Large intestine (tissue), 3 donors: ENCODE measurements at regions not wholly inside any gene's neighbourhood (a gene's known extent, or its start where the extent isn't known, plus 50 kb on each side); places are given as distances from the start of the nearest gene placed in this dataset.
"Not testable (repeated sequence)": the region's sequence is repeated elsewhere in the genome, so short reads cannot be mapped to it uniquely, and the experiment has no call there.

Experiments
- DNase-seq, 2 donors: peaks; one replicate each; pipeline versions ENCODE4 v3.0.0 to v3.0.0-alpha.2; 2013
- H3K27ac ChIP-seq: one replicate; pipeline ENCODE4 v1.5.1; 2013; ENCODE audit warnings: low read length
- H3K27me3 ChIP-seq: 2 replicates; pipeline ENCODE4 v1.6.1; 2013; ENCODE audit warnings: low read length; ENCODE audit not compliant: control insufficient read depth, insufficient read depth
- H3K36me3 ChIP-seq: 2 replicates; pipeline ENCODE4 v1.6.1; 2013; ENCODE audit warnings: low read length; ENCODE audit not compliant: control insufficient read depth, insufficient read depth
- H3K4me1 ChIP-seq: one replicate; pipeline ENCODE4 v1.6.1; 2013; ENCODE audit warnings: low read length; ENCODE audit not compliant: control insufficient read depth, insufficient read depth
- H3K4me3 ChIP-seq: one replicate; pipeline ENCODE4 v1.5.1; 2013; ENCODE audit warnings: low read length
- H3K9me3 ChIP-seq: one replicate; pipeline ENCODE4 v1.6.1; 2013; ENCODE audit warnings: mild to moderate bottlenecking, low read depth, low read length, moderate library complexity; ENCODE audit not compliant: control insufficient read depth
- WGBS: methylation state at CpG from one replicate; pipeline ENCODE4 v1.1.5; 2013; ENCODE audit warnings: low lambda C conversion rate; ENCODE audit not compliant: insufficient coverage; 5-methylcytosine and 5-hydroxymethylcytosine counted together

DNA sequence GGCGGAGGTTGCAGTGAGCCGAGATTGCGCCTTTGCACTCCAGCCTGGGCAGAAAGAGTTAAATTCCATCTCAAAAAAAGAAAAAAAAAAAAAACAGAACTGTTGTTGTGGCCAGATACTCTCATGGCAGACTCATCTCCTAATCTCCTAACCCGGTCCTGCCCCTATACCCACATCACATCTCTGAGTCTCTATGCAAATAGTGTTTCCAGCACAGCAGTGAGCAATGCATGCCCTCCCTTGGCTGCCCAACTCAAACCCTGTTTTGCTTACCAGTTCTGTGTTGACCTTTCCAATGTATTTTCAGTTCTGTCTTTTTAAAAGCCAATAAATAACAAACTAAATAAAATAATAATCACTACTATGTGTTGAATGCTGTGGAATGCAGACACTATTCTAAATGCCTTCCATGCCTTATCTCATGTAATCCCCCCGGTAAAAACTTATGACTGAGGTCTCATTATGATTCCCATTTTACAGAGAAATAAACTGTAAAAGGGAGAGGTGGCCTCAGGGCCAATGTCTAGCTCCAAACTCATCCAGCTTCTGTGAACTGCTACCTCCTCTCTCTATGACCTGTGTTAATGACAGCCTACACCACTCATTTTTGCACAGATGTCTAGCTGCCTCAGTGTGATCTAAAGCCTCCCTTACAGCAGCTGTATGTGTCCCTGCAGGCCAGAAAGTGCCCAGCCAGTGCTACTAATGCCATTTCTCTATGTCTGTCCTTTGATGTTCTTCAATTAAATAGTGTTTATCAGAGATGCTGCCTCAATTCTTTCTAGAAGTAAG, 289.8 kb downstream of the HS3ST3B1 start:
- DNase-seq = no peak
- Histone ChIP-seq H3K27ac (no peak overlapping the region), H3K4me3 (no peak overlapping the region), H3K27me3 (no peaks in the 10 kb centered on the region), H3K36me3 (no peaks in the 10 kb centered on the region), H3K4me1 (no peaks in the 10 kb centered on the region), H3K9me3 (no peaks in the 10 kb centered on the region)
- WGBS = 100% methylated on average over 3 of the region's 5 CpGs

GRCh38 chr17:14585099-14585498, 284.2 kb downstream of the HS3ST3B1 start:
- no peak overlapping the region for H3K4me3 ChIP-seq

DNA sequence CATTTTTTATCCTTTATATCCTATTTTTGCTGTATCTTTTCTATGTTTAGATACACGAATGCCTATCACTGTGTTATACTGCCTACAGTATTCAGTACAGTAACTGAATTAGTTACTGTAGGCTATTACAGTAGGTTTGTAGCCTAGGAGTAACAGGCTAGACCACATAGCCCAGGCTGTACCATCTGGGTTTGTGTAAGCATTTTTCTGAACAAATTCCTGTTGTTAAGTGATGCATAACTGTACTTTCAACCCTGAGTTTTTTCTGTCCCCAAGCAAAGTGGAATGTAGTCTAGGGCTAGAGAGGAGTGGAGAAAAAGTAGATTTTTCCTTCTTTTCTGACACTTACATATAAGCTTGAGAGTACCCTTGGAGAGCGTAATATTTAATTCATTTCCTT, 282.1 kb downstream of the HS3ST3B1 start:
- no peak overlapping the region for H3K4me3 ChIP-seq
- no peak overlapping the region for H3K27ac ChIP-seq
- no CpG with 5 or more reads among the region's 2 CpGs for WGBS

More at GRCh38 chr17:14585099-14585498, 284.2 kb downstream of the HS3ST3B1 start:
- H3K9me3 ChIP-seq = no peaks in the 10 kb centered on the region
- no peaks in the 10 kb centered on the region for H3K27me3 ChIP-seq
- H3K36me3 ChIP-seq = no peaks in the 10 kb centered on the region
- H3K4me1 ChIP-seq = no peaks in the 10 kb centered on the region
- 100% methylated on average over 1 of the region's 4 CpGs for WGBS
- no peak for DNase-seq
- no peak overlapping the region for H3K27ac ChIP-seq

DNA sequence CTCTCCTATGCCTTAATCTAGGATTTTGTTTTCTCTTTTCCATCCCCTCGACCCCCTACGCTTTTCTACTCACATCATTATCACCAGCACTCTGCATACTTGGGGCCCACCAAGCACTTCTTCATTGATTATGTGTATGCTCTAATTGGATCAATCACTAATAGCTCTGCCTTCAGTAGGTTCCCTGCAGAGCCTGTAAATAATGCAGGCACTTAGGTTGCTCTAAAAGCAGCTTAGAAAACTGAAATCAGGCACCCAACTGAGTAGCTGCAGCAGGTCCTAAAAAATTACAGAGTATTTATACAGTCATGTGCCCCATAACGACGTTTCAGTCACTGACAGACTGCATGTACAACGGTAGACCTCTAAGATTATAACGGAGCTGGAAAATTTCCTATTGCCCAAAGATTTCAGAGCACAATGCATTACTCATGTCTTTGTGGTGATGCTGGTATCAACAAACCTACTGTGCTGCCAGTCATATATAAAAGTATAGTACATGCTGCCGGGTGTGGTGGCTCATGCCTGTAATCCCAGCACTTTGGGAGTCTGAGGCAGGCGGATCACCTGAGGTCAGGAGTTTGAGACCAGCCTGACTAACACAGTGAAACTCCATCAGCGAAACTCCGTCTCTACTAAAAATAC, 280.4 kb downstream of the HS3ST3B1 start:
- 64% methylated on average over 2 of the region's 10 CpGs for WGBS
- no peak overlapping the region for H3K4me3 ChIP-seq

More for the DNA sequence above, 282.1 kb downstream of the HS3ST3B1 start:
- no peaks in the 10 kb centered on the region for H3K4me1 ChIP-seq
- no peak for DNase-seq
- no peaks in the 10 kb centered on the region for H3K9me3 ChIP-seq
- H3K27me3 ChIP-seq = no peaks in the 10 kb centered on the region
- no peaks in the 10 kb centered on the region for H3K36me3 ChIP-seq

DNA sequence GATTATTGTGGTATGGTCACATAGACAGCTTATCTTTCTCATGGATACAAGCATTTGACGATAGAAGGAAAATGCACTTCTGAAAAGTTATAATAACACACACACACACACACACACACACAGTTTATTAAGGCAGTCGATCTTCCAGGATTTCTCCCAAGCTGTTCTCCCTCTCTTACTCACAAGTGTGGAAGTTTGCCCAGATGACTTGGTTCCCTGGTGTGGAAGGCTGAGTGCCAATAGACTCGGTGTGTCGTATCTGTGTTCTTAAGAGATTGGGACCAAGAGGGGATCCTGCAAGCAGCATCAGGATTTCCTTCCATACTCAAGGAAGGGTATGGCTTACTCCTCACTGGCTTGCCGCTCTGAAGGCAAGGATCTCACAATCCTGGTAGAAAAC, 279.6 kb downstream of the HS3ST3B1 start:
- H3K9me3 ChIP-seq = no peaks in the 10 kb centered on the region
- WGBS = 83% methylated on average over 1 of the region's 5 CpGs
- H3K27me3 ChIP-seq = no peaks in the 10 kb centered on the region
- no peaks in the 10 kb centered on the region for H3K4me1 ChIP-seq
- no peak overlapping the region for H3K4me3 ChIP-seq
- no peak for DNase-seq
- no peaks in the 10 kb centered on the region for H3K36me3 ChIP-seq
- no peak overlapping the region for H3K27ac ChIP-seq

More for the DNA sequence above, 280.4 kb downstream of the HS3ST3B1 start:
- Histone ChIP-seq H3K9me3 (no peaks in the 10 kb centered on the region), H3K4me1 (no peaks in the 10 kb centered on the region), H3K27me3 (no peaks in the 10 kb centered on the region), H3K27ac (no peak overlapping the region), H3K36me3 (no peaks in the 10 kb centered on the region)
- DNase-seq = no peak

DNA sequence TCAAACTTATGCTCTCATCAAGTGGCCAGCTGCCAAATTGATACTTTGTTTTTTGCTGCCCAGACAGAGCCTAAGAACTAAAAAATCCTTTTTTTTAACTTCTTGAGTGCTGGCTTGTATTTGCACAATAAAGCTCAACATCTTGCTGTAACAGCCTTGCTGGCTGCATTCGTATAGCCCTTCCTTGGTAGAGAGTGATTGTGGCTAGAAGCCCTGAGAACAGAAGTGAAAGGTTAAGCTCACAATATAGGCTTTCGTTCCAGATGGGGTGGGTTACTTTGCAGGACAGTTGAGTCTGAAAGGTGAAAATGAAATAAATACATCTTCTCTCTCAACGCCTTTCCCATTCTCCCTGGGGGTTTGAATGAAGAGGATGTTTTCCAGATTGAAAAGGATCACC, 278.8 kb downstream of the HS3ST3B1 start:
- H3K4me3 ChIP-seq = no peak overlapping the region
- no peaks in the 10 kb centered on the region for H3K9me3 ChIP-seq
- H3K27me3 ChIP-seq = no peaks in the 10 kb centered on the region
- H3K36me3 ChIP-seq = no peaks in the 10 kb centered on the region
- no CpG with 5 or more reads among the region's 3 CpGs for WGBS
- no peak for DNase-seq
- no peaks in the 10 kb centered on the region for H3K4me1 ChIP-seq
- H3K27ac ChIP-seq = no peak overlapping the region

GRCh38 chr17:14575471-14575953, 274.6 kb downstream of the HS3ST3B1 start:
- no peaks in the 10 kb centered on the region for H3K27me3 ChIP-seq
- H3K36me3 ChIP-seq = no peaks in the 10 kb centered on the region
- no peak for DNase-seq
- WGBS = 80% methylated on average over 1 of the region's 8 CpGs
- H3K4me1 ChIP-seq = no peaks in the 10 kb centered on the region
- no peak overlapping the region for H3K27ac ChIP-seq
- no peak overlapping the region for H3K4me3 ChIP-seq
- H3K9me3 ChIP-seq = no peaks in the 10 kb centered on the region

DNA sequence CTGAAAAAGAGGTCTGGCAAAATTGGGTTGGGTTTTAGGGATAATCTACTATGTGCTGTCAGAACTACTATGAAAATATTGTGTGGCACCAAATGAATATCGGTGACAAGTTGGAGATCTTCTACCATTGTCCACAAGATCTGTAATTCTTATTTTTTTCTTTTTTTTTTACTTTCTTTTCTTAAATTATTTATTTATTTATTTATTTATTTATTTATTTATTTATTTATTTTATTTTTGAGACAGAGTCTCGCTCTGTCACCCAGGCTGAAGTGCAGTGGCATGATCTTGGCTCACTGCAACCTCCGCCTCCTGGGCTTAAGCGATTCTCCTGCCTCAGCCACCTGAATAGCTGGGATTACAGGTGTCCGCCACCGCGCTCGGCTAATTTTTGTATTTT, 259.4 kb downstream of the HS3ST3B1 start:
- not testable (repeated sequence) for H3K9me3 ChIP-seq, H3K4me1 ChIP-seq, H3K4me3 ChIP-seq, DNase-seq, H3K27me3 ChIP-seq, H3K36me3 ChIP-seq, H3K27ac ChIP-seq
- 91% methylated on average over 5 of the region's 8 CpGs for WGBS

DNA sequence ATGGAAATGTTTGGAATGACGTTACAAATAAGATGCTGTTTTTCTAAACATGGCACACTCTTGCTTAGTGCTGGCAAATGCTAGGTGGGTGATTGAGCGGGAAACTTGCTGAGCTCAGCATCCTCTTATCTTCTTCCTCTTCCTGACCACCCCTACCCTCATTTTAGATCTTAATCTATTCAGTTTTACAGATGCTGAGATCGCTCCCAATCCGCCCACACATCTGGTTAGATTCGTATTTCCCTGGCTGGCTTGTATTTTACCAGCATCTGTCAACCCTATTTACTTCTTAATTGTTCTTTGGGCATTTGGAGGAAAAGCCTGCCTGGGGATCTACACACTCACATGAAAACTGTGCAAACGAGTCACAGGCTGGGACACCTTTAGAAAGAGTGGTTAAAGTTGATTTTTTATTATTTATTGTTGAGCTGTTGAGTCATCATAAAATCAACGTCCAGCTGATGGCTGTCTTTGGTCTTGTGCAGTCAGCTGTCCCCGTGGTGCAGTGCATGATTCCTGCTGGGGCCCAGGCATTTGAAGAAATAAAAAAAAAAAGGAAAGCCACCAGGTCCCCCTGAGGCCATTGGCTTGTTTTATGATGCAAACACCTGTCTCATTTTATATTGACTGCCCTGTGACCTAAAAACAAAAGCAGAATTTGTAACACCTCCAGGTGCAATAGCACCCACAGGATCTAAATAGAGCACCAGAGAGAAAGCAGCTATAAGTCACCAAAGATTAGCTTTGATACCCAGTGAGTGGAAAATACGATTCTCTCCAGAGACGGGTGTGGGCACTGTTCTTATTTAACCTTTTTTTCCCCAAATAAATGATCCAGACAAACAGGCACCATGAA, 258.6 kb downstream of the HS3ST3B1 start:
- DNase-seq = no peak
- Histone ChIP-seq H3K4me1 (no peaks in the 10 kb centered on the region), H3K4me3 (no peak overlapping the region), H3K27me3 (no peaks in the 10 kb centered on the region), H3K9me3 (no peaks in the 10 kb centered on the region), H3K27ac (no peak overlapping the region), H3K36me3 (no peaks in the 10 kb centered on the region)
- 51% methylated on average over 4 of the region's 10 CpGs for WGBS

- Histone ChIP-seq H3K36me3 (no peaks in the 10 kb centered on the region), H3K9me3 (no peaks in the 10 kb centered on the region), H3K27me3 (no peaks in the 10 kb centered on the region), H3K27ac (no peak overlapping the region), H3K4me3 (no peak overlapping the region), H3K4me1 (no peaks in the 10 kb centered on the region)
- no peak for DNase-seq
- WGBS = 100% methylated on average over 2 of the region's 4 CpGs
Observed at GRCh38 chr17:14557480-14557879, 256.6 kb downstream of the HS3ST3B1 start.
